Skeletal muscle satellite cell (primary cell): ENCODE measurements at regions not wholly inside any gene's neighbourhood (a gene's known extent, or its start where the extent isn't known, plus 50 kb on each side); places are given as distances from the start of the nearest gene placed in this dataset.

Experiments used
- H3K27me3 ChIP-seq: 2 replicates; pipeline ENCODE4 v1.7.0; 2013; ENCODE audit warnings: low read length; ENCODE audit not compliant: control insufficient read depth, insufficient read depth
- H3K36me3 ChIP-seq: 2 replicates; pipeline ENCODE4 v1.7.0; 2013; ENCODE audit warnings: mild to moderate bottlenecking, control low read depth, low read length; ENCODE audit not compliant: insufficient read depth
- H3K4me1 ChIP-seq: 2 replicates; pipeline ENCODE4 v1.7.0; 2013; ENCODE audit warnings: low read length; ENCODE audit not compliant: control insufficient read depth, insufficient read depth
- H3K4me2 ChIP-seq: 2 replicates; pipeline ENCODE4 v1.7.0; 2013; ENCODE audit warnings: mild to moderate bottlenecking, low read length
- H3K4me3 ChIP-seq: 2 replicates; pipeline ENCODE4 v1.7.0; 2013; ENCODE audit warnings: low read length
- H3K9ac ChIP-seq: 2 replicates; pipeline ENCODE4 v1.7.0; 2013; ENCODE audit warnings: mild to moderate bottlenecking, low read depth, low read length, moderate library complexity
- H3K9me3 ChIP-seq: replicated peaks from 2 replicates; pipeline ENCODE4 v1.7.0; 2013; ENCODE audit warnings: mild to moderate bottlenecking, control low read depth, low read length

- peaks cover 3% of the 10 kb centered on the region for H3K4me1 ChIP-seq
- no peak overlapping the region for H3K4me3 ChIP-seq
- no peaks in the 10 kb centered on the region for H3K36me3 ChIP-seq
- no peak overlapping the region for H3K4me2 ChIP-seq
- H3K9me3 ChIP-seq, result no peaks in the 10 kb centered on the region
- H3K9ac ChIP-seq, result no peak overlapping the region
- no peaks in the 10 kb centered on the region for H3K27me3 ChIP-seq
Observed at GRCh38 chr2:11901351-11902069, 155.1 kb downstream of the LPIN1 start.

- Histone ChIP-seq H3K36me3 (no peaks in the 10 kb centered on the region), H3K4me1 (peaks cover 3% of the 10 kb centered on the region), H3K4me3 (no peak overlapping the region), H3K4me2 (no peak overlapping the region), H3K9ac (no peak overlapping the region), H3K9me3 (no peaks in the 10 kb centered on the region), H3K27me3 (no peaks in the 10 kb centered on the region)
Observed at GRCh38 chr2:11903085-11903606, 156.7 kb downstream of the LPIN1 start.

GRCh38 chr2:11904029-11904428 lies 157.6 kb downstream of the LPIN1 start:
- Histone ChIP-seq H3K4me2 (no peak overlapping the region), H3K9me3 (no peaks in the 10 kb centered on the region), H3K4me1 (peaks cover 3% of the 10 kb centered on the region), H3K9ac (no peak overlapping the region), H3K27me3 (no peaks in the 10 kb centered on the region), H3K36me3 (no peaks in the 10 kb centered on the region), H3K4me3 (no peak overlapping the region)

- Histone ChIP-seq H3K9ac (no peak overlapping the region), H3K36me3 (no peaks in the 10 kb centered on the region), H3K4me2 (no peak overlapping the region), H3K27me3 (no peaks in the 10 kb centered on the region), H3K4me1 (no peaks in the 10 kb centered on the region), H3K9me3 (no peaks in the 10 kb centered on the region), H3K4me3 (no peak overlapping the region)
Observed at GRCh38 chr2:11904941-11905340, 158.5 kb downstream of the LPIN1 start.

- Histone ChIP-seq H3K36me3 (no peaks in the 10 kb centered on the region), H3K4me1 (no peaks in the 10 kb centered on the region), H3K9ac (no peak overlapping the region), H3K4me3 (no peak overlapping the region), H3K27me3 (no peaks in the 10 kb centered on the region), H3K4me2 (no peak overlapping the region), H3K9me3 (no peaks in the 10 kb centered on the region)
Observed at GRCh38 chr2:11907190-11907589, 160.8 kb downstream of the LPIN1 start.

- Histone ChIP-seq H3K9me3 (no peaks in the 10 kb centered on the region), H3K27me3 (no peaks in the 10 kb centered on the region), H3K4me3 (no peak overlapping the region), H3K4me1 (no peaks in the 10 kb centered on the region), H3K9ac (no peak overlapping the region), H3K4me2 (no peak overlapping the region), H3K36me3 (no peaks in the 10 kb centered on the region)
Observed at GRCh38 chr2:11910971-11911370, 164.5 kb downstream of the LPIN1 start.

GRCh38 chr2:11912980-11913379 lies 166.5 kb downstream of the LPIN1 start:
- Histone ChIP-seq H3K4me1 (no peaks in the 10 kb centered on the region), H3K4me2 (no peak overlapping the region), H3K9me3 (no peaks in the 10 kb centered on the region), H3K27me3 (no peaks in the 10 kb centered on the region), H3K36me3 (no peaks in the 10 kb centered on the region), H3K9ac (no peak overlapping the region), H3K4me3 (no peak overlapping the region)

- Histone ChIP-seq H3K9ac (no peak overlapping the region), H3K27me3 (no peaks in the 10 kb centered on the region), H3K9me3 (no peaks in the 10 kb centered on the region), H3K36me3 (no peaks in the 10 kb centered on the region), H3K4me1 (no peaks in the 10 kb centered on the region), H3K4me3 (no peak overlapping the region), H3K4me2 (no peak overlapping the region)
Observed at GRCh38 chr2:11914455-11914854, 168.0 kb downstream of the LPIN1 start.

GRCh38 chr2:11915650-11916049 lies 169.2 kb downstream of the LPIN1 start:
- Histone ChIP-seq H3K4me2 (no peak overlapping the region), H3K36me3 (no peaks in the 10 kb centered on the region), H3K27me3 (peaks cover 7% of the 10 kb centered on the region), H3K9me3 (no peaks in the 10 kb centered on the region), H3K4me1 (no peaks in the 10 kb centered on the region), H3K4me3 (no peak overlapping the region), H3K9ac (no peak overlapping the region)

- no peaks in the 10 kb centered on the region for H3K4me1 ChIP-seq
- no peak overlapping the region for H3K9ac ChIP-seq
- H3K36me3 ChIP-seq, result no peaks in the 10 kb centered on the region
- peaks cover 27% of the 10 kb centered on the region for H3K27me3 ChIP-seq
- no peaks in the 10 kb centered on the region for H3K9me3 ChIP-seq
- H3K4me3 ChIP-seq, result no peak overlapping the region
- no peak overlapping the region for H3K4me2 ChIP-seq
Observed at GRCh38 chr2:11919953-11920352, 173.5 kb downstream of the LPIN1 start.

GRCh38 chr2:11920993-11921583 lies 174.7 kb downstream of the LPIN1 start:
- no peaks in the 10 kb centered on the region for H3K36me3 ChIP-seq
- no peak overlapping the region for H3K4me3 ChIP-seq
- H3K9me3 ChIP-seq, result no peaks in the 10 kb centered on the region
- no peak overlapping the region for H3K9ac ChIP-seq
- H3K4me2 ChIP-seq, result no peak overlapping the region
- no peaks in the 10 kb centered on the region for H3K4me1 ChIP-seq
- H3K27me3 ChIP-seq, result peaks cover 27% of the 10 kb centered on the region

GRCh38 chr2:11922294-11922693 lies 175.9 kb downstream of the LPIN1 start:
- no peak overlapping the region for H3K4me3 ChIP-seq
- no peak overlapping the region for H3K4me2 ChIP-seq
- peaks cover 27% of the 10 kb centered on the region for H3K27me3 ChIP-seq
- H3K9me3 ChIP-seq, result no peaks in the 10 kb centered on the region
- no peaks in the 10 kb centered on the region for H3K36me3 ChIP-seq
- no peak overlapping the region for H3K9ac ChIP-seq
- no peaks in the 10 kb centered on the region for H3K4me1 ChIP-seq
